ENCODE measurements at regions not wholly inside any gene's neighbourhood (a gene's known extent, or its start where the extent isn't known, plus 50 kb on each side); places are given as distances from the start of the nearest gene placed in this dataset.

DNA sequence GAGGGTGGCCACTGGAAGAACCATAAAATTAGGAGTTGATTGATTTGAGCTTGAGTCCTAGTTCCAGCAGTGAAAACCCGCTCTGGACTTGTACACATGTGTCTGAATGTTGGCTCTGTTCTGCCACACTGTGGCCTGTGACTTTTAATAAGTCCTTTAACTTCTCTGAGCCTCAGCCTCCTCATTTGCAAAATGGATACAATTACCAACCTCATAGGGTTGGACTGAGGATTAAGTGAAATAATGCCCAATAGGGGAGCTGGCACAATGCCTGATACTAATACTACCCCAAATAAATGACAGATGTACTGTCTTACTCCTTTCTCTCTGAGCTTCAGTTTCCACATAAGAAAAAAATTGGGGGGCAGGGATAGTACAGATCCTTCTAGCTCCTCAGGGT is 92.6 kb upstream of the RIPOR2 start:
- TF ChIP-seq CREB1 (IDR thresholded peaks at IDR 0.05) (no peak), CREB1 (CRISPR knock-in tag; IDR thresholded peaks at IDR 0.05) (no peak), RFX5 (IDR thresholded peaks at IDR 0.05; ENCODE audit: low read depth, low read length) (no peak), ARNT (IDR thresholded peaks at IDR 0.05) (no peak), ZNF253 (CRISPR knock-in tag; IDR thresholded peaks at IDR 0.05; ENCODE audit: borderline replicate concordance) (no peak), SRF (IDR thresholded peaks at IDR 0.05; ENCODE audit: low read depth, low read length) (no peak), MTA3 (CRISPR knock-in tag; IDR thresholded peaks at IDR 0.05) (no peak), HOXA7 (CRISPR knock-in tag; IDR thresholded peaks at IDR 0.05) (no peak), CC2D1A (CRISPR knock-in tag; IDR thresholded peaks at IDR 0.05) (no peak), NR2C2 (CRISPR knock-in tag; IDR thresholded peaks at IDR 0.05; ENCODE audit: borderline replicate concordance) (no peak), ZBTB7A (CRISPR knock-in tag; IDR thresholded peaks at IDR 0.05) (no peak), MXD4 (CRISPR knock-in tag; IDR thresholded peaks at IDR 0.05) (no peak)
- TF ChIP-seq, protein P1, sequence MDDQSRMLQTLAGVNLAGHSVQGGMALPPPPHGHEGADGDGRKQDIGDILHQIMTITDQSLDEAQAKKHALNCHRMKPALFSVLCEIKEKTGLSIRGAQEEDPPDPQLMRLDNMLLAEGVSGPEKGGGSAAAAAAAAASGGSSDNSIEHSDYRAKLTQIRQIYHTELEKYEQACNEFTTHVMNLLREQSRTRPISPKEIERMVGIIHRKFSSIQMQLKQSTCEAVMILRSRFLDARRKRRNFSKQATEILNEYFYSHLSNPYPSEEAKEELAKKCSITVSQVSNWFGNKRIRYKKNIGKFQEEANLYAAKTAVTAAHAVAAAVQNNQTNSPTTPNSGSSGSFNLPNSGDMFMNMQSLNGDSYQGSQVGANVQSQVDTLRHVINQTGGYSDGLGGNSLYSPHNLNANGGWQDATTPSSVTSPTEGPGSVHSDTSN (CRISPR knock-in tag; IDR thresholded peaks at IDR 0.05; ENCODE audit: borderline replicate concordance), result no peak
- TF ChIP-seq, protein P2, sequence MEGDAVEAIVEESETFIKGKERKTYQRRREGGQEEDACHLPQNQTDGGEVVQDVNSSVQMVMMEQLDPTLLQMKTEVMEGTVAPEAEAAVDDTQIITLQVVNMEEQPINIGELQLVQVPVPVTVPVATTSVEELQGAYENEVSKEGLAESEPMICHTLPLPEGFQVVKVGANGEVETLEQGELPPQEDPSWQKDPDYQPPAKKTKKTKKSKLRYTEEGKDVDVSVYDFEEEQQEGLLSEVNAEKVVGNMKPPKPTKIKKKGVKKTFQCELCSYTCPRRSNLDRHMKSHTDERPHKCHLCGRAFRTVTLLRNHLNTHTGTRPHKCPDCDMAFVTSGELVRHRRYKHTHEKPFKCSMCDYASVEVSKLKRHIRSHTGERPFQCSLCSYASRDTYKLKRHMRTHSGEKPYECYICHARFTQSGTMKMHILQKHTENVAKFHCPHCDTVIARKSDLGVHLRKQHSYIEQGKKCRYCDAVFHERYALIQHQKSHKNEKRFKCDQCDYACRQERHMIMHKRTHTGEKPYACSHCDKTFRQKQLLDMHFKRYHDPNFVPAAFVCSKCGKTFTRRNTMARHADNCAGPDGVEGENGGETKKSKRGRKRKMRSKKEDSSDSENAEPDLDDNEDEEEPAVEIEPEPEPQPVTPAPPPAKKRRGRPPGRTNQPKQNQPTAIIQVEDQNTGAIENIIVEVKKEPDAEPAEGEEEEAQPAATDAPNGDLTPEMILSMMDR (CRISPR knock-in tag; IDR thresholded peaks at IDR 0.05), result no peak
- TF ChIP-seq, protein P3, sequence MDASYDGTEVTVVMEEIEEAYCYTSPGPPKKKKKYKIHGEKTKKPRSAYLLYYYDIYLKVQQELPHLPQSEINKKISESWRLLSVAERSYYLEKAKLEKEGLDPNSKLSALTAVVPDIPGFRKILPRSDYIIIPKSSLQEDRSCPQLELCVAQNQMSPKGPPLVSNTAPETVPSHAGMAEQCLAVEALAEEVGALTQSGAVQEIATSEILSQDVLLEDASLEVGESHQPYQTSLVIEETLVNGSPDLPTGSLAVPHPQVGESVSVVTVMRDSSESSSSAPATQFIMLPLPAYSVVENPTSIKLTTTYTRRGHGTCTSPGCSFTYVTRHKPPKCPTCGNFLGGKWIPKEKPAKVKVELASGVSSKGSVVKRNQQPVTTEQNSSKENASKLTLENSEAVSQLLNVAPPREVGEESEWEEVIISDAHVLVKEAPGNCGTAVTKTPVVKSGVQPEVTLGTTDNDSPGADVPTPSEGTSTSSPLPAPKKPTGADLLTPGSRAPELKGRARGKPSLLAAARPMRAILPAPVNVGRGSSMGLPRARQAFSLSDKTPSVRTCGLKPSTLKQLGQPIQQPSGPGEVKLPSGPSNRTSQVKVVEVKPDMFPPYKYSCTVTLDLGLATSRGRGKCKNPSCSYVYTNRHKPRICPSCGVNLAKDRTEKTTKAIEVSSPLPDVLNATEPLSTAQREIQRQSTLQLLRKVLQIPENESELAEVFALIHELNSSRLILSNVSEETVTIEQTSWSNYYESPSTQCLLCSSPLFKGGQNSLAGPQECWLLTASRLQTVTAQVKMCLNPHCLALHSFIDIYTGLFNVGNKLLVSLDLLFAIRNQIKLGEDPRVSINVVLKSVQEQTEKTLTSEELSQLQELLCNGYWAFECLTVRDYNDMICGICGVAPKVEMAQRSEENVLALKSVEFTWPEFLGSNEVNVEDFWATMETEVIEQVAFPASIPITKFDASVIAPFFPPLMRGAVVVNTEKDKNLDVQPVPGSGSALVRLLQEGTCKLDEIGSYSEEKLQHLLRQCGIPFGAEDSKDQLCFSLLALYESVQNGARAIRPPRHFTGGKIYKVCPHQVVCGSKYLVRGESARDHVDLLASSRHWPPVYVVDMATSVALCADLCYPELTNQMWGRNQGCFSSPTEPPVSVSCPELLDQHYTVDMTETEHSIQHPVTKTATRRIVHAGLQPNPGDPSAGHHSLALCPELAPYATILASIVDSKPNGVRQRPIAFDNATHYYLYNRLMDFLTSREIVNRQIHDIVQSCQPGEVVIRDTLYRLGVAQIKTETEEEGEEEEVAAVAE (CRISPR knock-in tag; IDR thresholded peaks at IDR 0.05; ENCODE audit: borderline replicate concordance), result no peak
